Adrenal gland (tissue), 9 donors: ENCODE measurements at regions not wholly inside any gene's neighbourhood (a gene's known extent, or its start where the extent isn't known, plus 50 kb on each side); places are given as distances from the start of the nearest gene placed in this dataset.

Experiments
- DNase-seq, 7 donors: peaks; one replicate each; pipeline ENCODE4 v3.0.0-alpha.2; 2019 to 2020
- H3K27ac ChIP-seq, 5 donors: fragments of 200-600 bp; sonication (generic) in 4 of 5; 1 replicate in 3 of 5; 2 replicates in 2 of 5; pipeline versions ENCODE4 v1.5.1 to v1.8.0; 2016 to 2020; ENCODE audit warnings: mild to moderate bottlenecking in 1 of 5
- H3K27me3 ChIP-seq: fragments of 200-600 bp; 2 replicates; pipeline ENCODE4 v1.8.0; 2021
- H3K36me3 ChIP-seq, 2 donors: fragments of 200-600 bp; replicated peaks in 1 of 2; 1 replicate in 1 of 2; 2 replicates in 1 of 2; pipeline versions ENCODE4 v1.5.1 to v1.8.0; 2018 to 2022
- H3K4me1 ChIP-seq, 2 donors: fragments of 200-600 bp; replicated peaks in 1 of 2; 1 replicate in 1 of 2; 2 replicates in 1 of 2; pipeline versions ENCODE4 v1.5.1 to v1.8.0; 2018 to 2021
- H3K4me3 ChIP-seq, 4 donors: fragments of 200-600 bp; sonication (generic) in 3 of 4; one replicate each; pipeline ENCODE4 v1.5.1; 2016 to 2018
- H3K9me3 ChIP-seq, 3 donors: fragments of 200-600 bp; sonication (generic) in 1 of 3; replicated peaks in 1 of 3; 1 replicate in 2 of 3; 2 replicates in 1 of 3; pipeline versions ENCODE4 v1.5.1 to v1.8.0; 2016 to 2021
- POLR2A ChIP-seq, 2 donors: fragments of 450-650 bp; IDR thresholded peaks; one replicate each; pipeline ENCODE4 v1.6.1; 2017; ENCODE audit warnings: antibody characterized with exemption in 2 of 2, mild to moderate bottlenecking in 2 of 2, moderate library complexity in 1 of 2
- WGBS, 4 donors: extraction: QIAGEN DNeasy Blood & Tissue Kit in 2 of 4; methylation state at CpG; one replicate each; pipeline versions ENCODE4 v1.1.5 to v1.1.7; 2013 to 2017; 5-methylcytosine and 5-hydroxymethylcytosine counted together
- intact Hi-C, 2 donors: fragments of 100-400 bp; cut with DNase I; formaldehyde crosslinking; loops; one replicate each; pipeline versions ENCODE4 v1.14.1 to v1.15.0; 2022 to 2023
- TF ChIP-seq, protein P1 (sequence below), 6 experiments: fragments of 450-650 bp in 4 of 6; fragments of 200-600 bp in 2 of 6; sonication (generic) in 1 of 6; IDR thresholded peaks; 1 replicate in 5 of 6; 2 replicates in 1 of 6; pipeline versions ENCODE4 v1.5.1 to v1.8.0; 2016 to 2021; ENCODE audit warnings: antibody characterized with exemption in 6 of 6, mild to moderate bottlenecking in 2 of 6, moderate library complexity in 1 of 6
- donor health status: healthy with polysubstance abuse.
- donor health status: Bipolar disorder and iron deficiency.
- donor health status: DM: yes; HTN: yes; CAD: no.
- donor health status: DM: no; HTN: no; CAD: no.
- donor health status: DM: no; HTN: no; CAD: no.

DNA sequence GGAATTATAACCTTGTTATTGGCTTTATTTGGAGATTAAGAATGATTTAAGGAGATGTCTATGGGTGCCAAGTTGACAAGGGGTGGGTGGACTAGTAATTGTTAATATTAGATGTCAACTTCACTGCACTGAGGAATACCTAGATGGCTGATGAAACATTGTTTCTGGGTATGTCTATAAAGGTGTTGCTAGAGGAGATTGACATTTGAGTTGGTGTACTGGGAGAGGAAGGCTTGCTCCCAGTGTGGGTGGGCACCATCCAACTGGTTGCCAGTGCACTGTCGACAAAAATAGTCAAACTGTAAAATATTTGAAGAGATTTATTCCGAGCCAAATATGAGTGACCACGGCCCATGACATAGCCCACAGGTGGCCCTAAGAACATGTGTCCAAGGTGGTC, 378.8 kb downstream of the NDFIP2 start:
- H3K9me3 ChIP-seq, result no peaks in the 10 kb centered on the region
- no peaks in the 10 kb centered on the region for H3K4me1 ChIP-seq
- H3K27ac ChIP-seq, result no peak overlapping the region
- WGBS, 4 donors, result 90 to 94% (median 92%) methylated on average over 3 of the region's 3 CpGs
- intact Hi-C loops, result no loop called here
- H3K36me3 ChIP-seq, result no peaks in the 10 kb centered on the region
- no peak overlapping the region for H3K4me3 ChIP-seq
- TF ChIP-seq POLR2A (IDR thresholded peaks at IDR 0.05), result no peak
- TF ChIP-seq, protein P1, sequence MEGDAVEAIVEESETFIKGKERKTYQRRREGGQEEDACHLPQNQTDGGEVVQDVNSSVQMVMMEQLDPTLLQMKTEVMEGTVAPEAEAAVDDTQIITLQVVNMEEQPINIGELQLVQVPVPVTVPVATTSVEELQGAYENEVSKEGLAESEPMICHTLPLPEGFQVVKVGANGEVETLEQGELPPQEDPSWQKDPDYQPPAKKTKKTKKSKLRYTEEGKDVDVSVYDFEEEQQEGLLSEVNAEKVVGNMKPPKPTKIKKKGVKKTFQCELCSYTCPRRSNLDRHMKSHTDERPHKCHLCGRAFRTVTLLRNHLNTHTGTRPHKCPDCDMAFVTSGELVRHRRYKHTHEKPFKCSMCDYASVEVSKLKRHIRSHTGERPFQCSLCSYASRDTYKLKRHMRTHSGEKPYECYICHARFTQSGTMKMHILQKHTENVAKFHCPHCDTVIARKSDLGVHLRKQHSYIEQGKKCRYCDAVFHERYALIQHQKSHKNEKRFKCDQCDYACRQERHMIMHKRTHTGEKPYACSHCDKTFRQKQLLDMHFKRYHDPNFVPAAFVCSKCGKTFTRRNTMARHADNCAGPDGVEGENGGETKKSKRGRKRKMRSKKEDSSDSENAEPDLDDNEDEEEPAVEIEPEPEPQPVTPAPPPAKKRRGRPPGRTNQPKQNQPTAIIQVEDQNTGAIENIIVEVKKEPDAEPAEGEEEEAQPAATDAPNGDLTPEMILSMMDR (IDR thresholded peaks at IDR 0.05), result no peak
- no peak for DNase-seq
- H3K27me3 ChIP-seq, result no peaks in the 10 kb centered on the region

DNA sequence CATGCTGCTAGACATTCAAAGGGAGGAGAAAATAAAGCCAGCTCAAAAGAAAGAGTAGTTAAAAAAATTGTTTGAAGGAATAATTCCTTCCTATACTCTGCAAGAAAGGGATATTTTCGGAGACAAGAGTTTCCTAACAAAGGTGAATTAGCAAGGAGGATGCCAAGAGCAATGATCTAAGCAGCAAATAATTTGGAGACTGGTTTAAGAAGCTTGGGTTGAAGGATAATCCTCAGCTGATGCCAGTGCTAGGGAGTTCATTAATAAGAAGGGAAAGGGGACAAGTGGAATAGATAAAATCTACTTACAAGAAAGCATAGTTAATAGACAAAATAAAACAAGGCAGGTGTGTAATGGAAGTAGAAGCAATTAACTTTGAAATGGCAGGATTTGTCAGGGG, 372.3 kb downstream of the NDFIP2 start:
- no peak for DNase-seq
- WGBS, 4 donors, result 48 to 64% (median 51%) methylated on average over 1 of the region's 1 CpG
- Histone ChIP-seq H3K4me1 (no peaks in the 10 kb centered on the region), H3K9me3 (no peaks in the 10 kb centered on the region), H3K4me3 (no peak overlapping the region), H3K36me3 (no peaks in the 10 kb centered on the region), H3K27ac (no peak overlapping the region), H3K27me3 (no peaks in the 10 kb centered on the region)
- no peak for TF ChIP-seq POLR2A (IDR thresholded peaks at IDR 0.05)
- TF ChIP-seq, protein P1 (IDR thresholded peaks at IDR 0.05), result no peak
- intact Hi-C loops, result no loop called here

DNA sequence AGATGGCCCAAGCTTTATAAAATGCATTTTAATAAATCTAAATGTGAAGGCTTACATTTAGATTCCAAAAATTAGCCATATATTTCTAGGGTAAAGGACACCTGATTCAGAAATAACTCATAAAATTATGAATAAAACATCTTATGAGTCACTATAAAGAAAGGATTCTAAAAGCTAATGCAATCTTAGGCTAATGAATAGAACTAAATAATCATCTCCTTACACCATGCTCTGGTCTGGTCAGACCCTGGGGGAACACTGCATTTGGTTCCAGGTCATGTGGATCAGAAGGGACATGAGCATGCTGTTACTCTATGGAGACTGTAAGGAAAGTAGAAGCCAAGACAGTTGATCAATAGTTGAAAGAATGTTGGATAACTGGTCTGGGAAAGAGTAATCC, 370.4 kb downstream of the NDFIP2 start:
- H3K4me1 ChIP-seq, result no peaks in the 10 kb centered on the region
- no peaks in the 10 kb centered on the region for H3K9me3 ChIP-seq
- TF ChIP-seq, protein P1 (IDR thresholded peaks at IDR 0.05), result no peak
- no peak for TF ChIP-seq POLR2A (IDR thresholded peaks at IDR 0.05)
- intact Hi-C loops, result no loop called here
- H3K36me3 ChIP-seq, result no peaks in the 10 kb centered on the region
- no peak overlapping the region for H3K4me3 ChIP-seq
- no peak overlapping the region for H3K27ac ChIP-seq
- no peak for DNase-seq
- H3K27me3 ChIP-seq, result no peaks in the 10 kb centered on the region

DNA sequence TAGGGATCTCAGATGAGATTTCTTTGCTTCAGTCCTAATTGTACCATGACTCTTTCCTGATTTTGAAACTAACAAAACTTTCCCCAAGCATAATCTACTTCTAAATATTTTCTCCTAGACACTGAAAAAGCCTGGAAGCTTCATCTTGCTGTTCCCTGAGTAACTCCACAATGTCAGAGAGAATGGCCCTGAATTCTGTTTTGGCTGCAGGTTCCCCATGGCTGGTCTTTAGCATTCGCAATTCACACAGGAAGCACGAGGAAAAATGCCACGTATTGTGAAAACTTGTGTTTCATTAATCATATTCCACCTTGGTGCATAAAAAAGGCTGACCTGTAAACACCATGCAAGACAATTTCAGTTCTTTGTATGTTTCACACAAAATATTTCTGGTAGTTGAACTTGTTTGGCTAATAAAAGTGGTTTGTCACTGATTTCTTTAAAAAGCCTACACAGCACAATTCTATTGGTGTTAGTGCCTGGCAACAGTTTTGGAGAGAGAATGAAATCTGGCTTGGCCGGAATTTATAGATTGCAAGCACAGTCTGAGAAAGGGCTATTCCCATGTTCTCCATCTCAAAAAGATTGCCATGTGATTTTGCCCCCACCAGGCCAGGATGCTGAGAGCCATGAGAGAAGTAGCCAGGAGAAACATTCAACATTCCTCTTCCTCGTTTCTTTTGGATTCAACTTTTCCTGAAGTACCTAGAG, 367.1 kb downstream of the NDFIP2 start:
- WGBS, 4 donors, result 64 to 71% (median 70%) methylated on average over 5 of the region's 5 CpGs

More for the DNA sequence above, 367.1 kb downstream of the NDFIP2 start:
- TF ChIP-seq POLR2A (IDR thresholded peaks at IDR 0.05), result no peak
- TF ChIP-seq, protein P1 (IDR thresholded peaks at IDR 0.05), result no peak
- intact Hi-C loops, result no loop called here
- Histone ChIP-seq H3K9me3 (no peaks in the 10 kb centered on the region), H3K4me1 (no peaks in the 10 kb centered on the region), H3K36me3 (no peaks in the 10 kb centered on the region), H3K27me3 (no peaks in the 10 kb centered on the region), H3K27ac (no peak overlapping the region), H3K4me3 (no peak overlapping the region)
- DNase-seq, result no peak
